Keratinocyte (primary cell): ENCODE measurements at regions not wholly inside any gene's neighbourhood (a gene's known extent, or its start where the extent isn't known, plus 50 kb on each side); places are given as distances from the start of the nearest gene placed in this dataset.

Experiments
- DNase-seq: peaks from one replicate; pipeline ENCODE4 v3.0.0-alpha.2; 2011; ENCODE audit warnings: low read depth, missing footprints, low spot score
- FAIRE-seq: peaks from 2 replicates; lab custom pipeline; 2011; peaks lifted over from hg19 to GRCh38; lab: Jason Lieb, UNC
- H2AFZ ChIP-seq: 2 replicates; pipeline ENCODE4 v1.6.0; 2012; ENCODE audit warnings: low read length, control low read depth, inconsistent platforms; ENCODE audit not compliant: control insufficient read depth
- H3K27ac ChIP-seq: 2 replicates; pipeline ENCODE4 v1.5.1; 2011; ENCODE audit warnings: low read length; ENCODE audit not compliant: control insufficient read depth, insufficient read depth
- H3K27me3 ChIP-seq: 3 replicates; pipeline ENCODE4 v1.6.0; 2011; ENCODE audit warnings: low read length; ENCODE audit not compliant: control insufficient read depth, insufficient read depth; ENCODE audit errors: extremely low read depth
- H3K36me3 ChIP-seq, 2 experiments: 2 replicates in 1 of 2; 3 replicates in 1 of 2; pipeline ENCODE4 v1.5.1; 2011; ENCODE audit warnings: low read length in 2 of 2, mild to moderate bottlenecking in 1 of 2; ENCODE audit not compliant: control insufficient read depth in 2 of 2, insufficient read depth in 2 of 2; ENCODE audit errors: extremely low read depth in 1 of 2
- H3K4me1 ChIP-seq: 3 replicates; pipeline ENCODE4 v1.5.1; 2011; ENCODE audit warnings: low read length; ENCODE audit not compliant: control insufficient read depth, insufficient read depth; ENCODE audit errors: extremely low read depth
- H3K4me2 ChIP-seq: 3 replicates; pipeline ENCODE4 v1.6.0; 2011; ENCODE audit warnings: low read depth, low read length; ENCODE audit not compliant: control insufficient read depth, insufficient read depth; ENCODE audit errors: extremely low read depth
- H3K4me3 ChIP-seq, 3 experiments: fragments of 200-600 bp in 1 of 3; sonication (generic) in 1 of 3; 2 replicates in 2 of 3; 3 replicates in 1 of 3; pipeline ENCODE4 v1.5.1; 2011 to 2016; ENCODE audit warnings: low read length in 3 of 3, mild to moderate bottlenecking in 3 of 3, control low read depth in 2 of 3, inconsistent platforms in 1 of 3, low read depth in 1 of 3, mixed read lengths in 1 of 3, mixed run types in 1 of 3, moderate library complexity in 1 of 3; ENCODE audit not compliant: control insufficient read depth in 2 of 3, insufficient read depth in 2 of 3; ENCODE audit errors: extremely low read depth in 1 of 3
- H3K79me2 ChIP-seq: 2 replicates; pipeline ENCODE4 v1.6.0; 2012; ENCODE audit warnings: low read length; ENCODE audit not compliant: control insufficient read depth, insufficient read depth
- H3K9ac ChIP-seq: 3 replicates; pipeline ENCODE4 v1.6.0; 2011; ENCODE audit warnings: low read length; ENCODE audit not compliant: control insufficient read depth, insufficient read depth; ENCODE audit errors: extremely low read depth
- H3K9me1 ChIP-seq: 3 replicates; pipeline ENCODE4 v1.6.0; 2011; ENCODE audit warnings: low read length; ENCODE audit not compliant: control insufficient read depth, insufficient read depth; ENCODE audit errors: extremely low read depth
- H3K9me3 ChIP-seq: 2 replicates; pipeline ENCODE4 v1.5.1; 2012; ENCODE audit warnings: low read depth, low read length; ENCODE audit not compliant: control insufficient read depth
- H4K20me1 ChIP-seq: 3 replicates; pipeline ENCODE4 v1.6.0; 2011; ENCODE audit warnings: low read length; ENCODE audit not compliant: control insufficient read depth, insufficient read depth; ENCODE audit errors: extremely low read depth
- EZH2 ChIP-seq: IDR thresholded peaks from one replicate; pipeline ENCODE4 v1.6.1; 2012; ENCODE audit warnings: inconsistent platforms, mild to moderate bottlenecking, low read length, moderate library complexity
- dilution Hi-C: fragments of 300-500 bp; cut with MboI; formaldehyde crosslinking; loops from one replicate; pipeline ENCODE4 v1.7.0; 2020; ENCODE audit warnings: low sequenced_read_pairs; ENCODE audit not compliant: extremely low pct_ligation_motif_present
- TF ChIP-seq, protein P1 (sequence below), 3 experiments: IDR thresholded peaks in 1 of 3; conservative IDR thresholded peaks in 1 of 3; optimal IDR thresholded peaks in 1 of 3; 2 replicates in 2 of 3; 3 replicates in 1 of 3; pipeline versions ENCODE3 to v1.5.1; 2011; ENCODE audit warnings: low read length in 3 of 3, mild to moderate bottlenecking in 3 of 3, moderate library complexity in 2 of 3, control low read depth in 1 of 3, inconsistent platforms in 1 of 3; ENCODE audit not compliant: insufficient read depth in 2 of 3; ENCODE audit errors: extremely low read depth in 1 of 3

DNA sequence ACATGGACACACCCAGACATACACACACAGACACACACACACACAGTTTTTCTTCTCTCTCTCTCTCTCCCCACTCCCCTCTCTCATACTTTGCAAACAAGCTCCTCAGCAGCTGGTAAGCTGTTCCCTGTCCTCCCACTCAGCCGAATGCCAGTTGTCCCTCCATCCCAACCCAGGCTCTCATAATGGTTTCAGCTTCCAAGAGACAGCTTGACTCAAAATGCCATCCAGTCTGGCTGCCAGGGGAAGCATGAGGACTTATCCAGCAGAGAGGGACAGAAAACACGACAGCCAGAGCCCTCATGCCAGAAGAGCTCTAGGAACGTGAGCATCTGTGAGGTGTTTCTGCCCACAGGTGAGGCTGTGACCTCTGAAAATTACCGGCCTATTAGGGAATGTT is 112.6 kb upstream of the SPDL1 start:
- TF ChIP-seq, protein P1, sequence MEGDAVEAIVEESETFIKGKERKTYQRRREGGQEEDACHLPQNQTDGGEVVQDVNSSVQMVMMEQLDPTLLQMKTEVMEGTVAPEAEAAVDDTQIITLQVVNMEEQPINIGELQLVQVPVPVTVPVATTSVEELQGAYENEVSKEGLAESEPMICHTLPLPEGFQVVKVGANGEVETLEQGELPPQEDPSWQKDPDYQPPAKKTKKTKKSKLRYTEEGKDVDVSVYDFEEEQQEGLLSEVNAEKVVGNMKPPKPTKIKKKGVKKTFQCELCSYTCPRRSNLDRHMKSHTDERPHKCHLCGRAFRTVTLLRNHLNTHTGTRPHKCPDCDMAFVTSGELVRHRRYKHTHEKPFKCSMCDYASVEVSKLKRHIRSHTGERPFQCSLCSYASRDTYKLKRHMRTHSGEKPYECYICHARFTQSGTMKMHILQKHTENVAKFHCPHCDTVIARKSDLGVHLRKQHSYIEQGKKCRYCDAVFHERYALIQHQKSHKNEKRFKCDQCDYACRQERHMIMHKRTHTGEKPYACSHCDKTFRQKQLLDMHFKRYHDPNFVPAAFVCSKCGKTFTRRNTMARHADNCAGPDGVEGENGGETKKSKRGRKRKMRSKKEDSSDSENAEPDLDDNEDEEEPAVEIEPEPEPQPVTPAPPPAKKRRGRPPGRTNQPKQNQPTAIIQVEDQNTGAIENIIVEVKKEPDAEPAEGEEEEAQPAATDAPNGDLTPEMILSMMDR (optimal IDR thresholded peaks at IDR 0.05 in 1 of 3, IDR thresholded peaks at IDR 0.05 in 1 of 3, conservative IDR thresholded peaks at IDR 0.05 in 1 of 3; ENCODE audit: extremely low read depth in 1 of 3, insufficient read depth in 2 of 3, low read length in 3 of 3): no peak
- no peak for TF ChIP-seq EZH2
- no peaks in the 10 kb centered on the region for H3K4me1 ChIP-seq
- no peaks in the 10 kb centered on the region for H3K9me3 ChIP-seq
- no peaks in the 10 kb centered on the region for H3K79me2 ChIP-seq
- no peak overlapping the region for H2AFZ ChIP-seq
- H3K27ac ChIP-seq: no peak overlapping the region
- H3K4me2 ChIP-seq: no peak overlapping the region
- no peaks in the 10 kb centered on the region for H3K36me3 ChIP-seq
- no peaks in the 10 kb centered on the region for H3K27me3 ChIP-seq
- no peaks in the 10 kb centered on the region for H4K20me1 ChIP-seq
- H3K9ac ChIP-seq: no peak overlapping the region
- no peaks in the 10 kb centered on the region for H3K9me1 ChIP-seq
- no peak overlapping the region for H3K4me3 ChIP-seq
- DNase-seq (no peak), FAIRE-seq (no peak)
- dilution Hi-C loops: no loop called here

DNA sequence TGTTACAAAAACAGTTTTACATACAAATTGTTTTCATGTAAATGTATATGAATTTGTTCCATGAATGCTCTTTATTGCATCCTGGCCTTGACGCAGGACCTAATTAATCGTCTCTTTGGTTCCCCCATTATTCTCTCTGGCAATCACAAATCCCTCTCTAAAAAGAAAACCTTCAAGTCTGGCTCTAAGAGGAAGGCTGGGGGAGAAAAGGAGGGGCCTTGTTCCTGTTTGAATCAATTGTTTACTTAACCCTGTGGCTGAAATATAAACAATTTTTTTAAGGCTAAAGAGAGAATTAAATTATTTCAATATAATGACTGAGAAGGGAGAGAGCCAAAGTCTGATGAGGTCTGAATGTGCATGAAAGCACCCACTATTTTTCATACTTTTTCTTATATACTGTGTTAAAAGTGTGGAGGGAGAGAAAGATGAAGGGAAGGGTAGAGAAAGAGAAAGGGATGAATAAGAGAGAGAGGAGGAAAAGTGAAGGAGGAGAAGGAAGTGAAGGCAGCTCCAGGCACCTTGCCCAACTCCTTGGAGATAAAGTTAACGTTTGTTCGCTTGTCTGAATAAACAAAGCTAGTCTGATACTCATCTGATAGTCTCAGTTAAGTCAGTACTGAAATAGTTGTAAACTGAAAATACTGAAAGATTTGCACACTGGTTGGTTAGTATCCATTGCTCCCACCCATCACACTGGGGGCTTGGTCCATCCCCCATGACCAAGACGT is 116.4 kb upstream of the SPDL1 start:
- no peak overlapping the region for H3K27ac ChIP-seq
- no peaks in the 10 kb centered on the region for H3K27me3 ChIP-seq
- H3K79me2 ChIP-seq: no peaks in the 10 kb centered on the region
- no peak overlapping the region for H3K4me2 ChIP-seq
- H3K4me1 ChIP-seq: no peaks in the 10 kb centered on the region
- H3K9ac ChIP-seq: no peak overlapping the region
- H2AFZ ChIP-seq: no peak overlapping the region
- no peak for TF ChIP-seq EZH2
- TF ChIP-seq, protein P1 (optimal IDR thresholded peaks at IDR 0.05 in 1 of 3, IDR thresholded peaks at IDR 0.05 in 1 of 3, conservative IDR thresholded peaks at IDR 0.05 in 1 of 3; ENCODE audit: extremely low read depth in 1 of 3, insufficient read depth in 2 of 3, low read length in 3 of 3): no peak
- FAIRE-seq (no peak), DNase-seq (no peak)
- no peaks in the 10 kb centered on the region for H4K20me1 ChIP-seq
- no peaks in the 10 kb centered on the region for H3K9me1 ChIP-seq
- dilution Hi-C loops: no loop called here
- H3K4me3 ChIP-seq: no peak overlapping the region
- H3K36me3 ChIP-seq: no peaks in the 10 kb centered on the region
- no peaks in the 10 kb centered on the region for H3K9me3 ChIP-seq
